ENCODE measurements at regions not wholly inside any gene's neighbourhood (a gene's known extent, or its start where the extent isn't known, plus 50 kb on each side); places are given as distances from the start of the nearest gene placed in this dataset.

DNA sequence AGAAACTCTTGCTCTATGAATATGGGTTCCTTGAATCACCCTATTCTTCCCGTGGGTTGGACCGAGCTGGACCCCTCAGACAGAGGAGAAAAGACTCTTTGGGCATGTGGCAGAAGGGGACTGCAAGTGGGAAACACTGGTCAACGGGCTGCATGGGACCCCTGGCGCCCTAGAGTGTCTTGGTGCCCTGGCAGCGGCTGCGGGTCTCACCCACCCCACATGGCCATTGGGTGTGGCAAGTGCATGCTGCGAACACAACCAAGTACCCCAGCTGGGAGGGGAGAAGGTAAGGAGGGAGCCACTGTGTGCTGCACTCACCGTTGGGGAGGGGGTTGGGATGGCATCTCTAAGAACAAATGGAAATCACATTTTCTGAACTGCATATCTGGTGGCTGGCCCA lies 438.8 kb upstream of the EYS start:
- Histone ChIP-seq H3K27me3 (replicated peaks in 1 of 4; ENCODE audit: control insufficient read depth in 3 of 4, extremely low read depth in 1 of 4, insufficient read depth in 3 of 4, low read length in 3 of 4) (no peaks in the 10 kb centered on the region), H4K8ac (ENCODE audit: extremely low read depth, insufficient read depth, low read length) (no peak overlapping the region), H4K91ac (replicated peaks; ENCODE audit: insufficient read length, low read length) (no peak overlapping the region), H3K79me2 (ENCODE audit: control insufficient read depth in 1 of 2, insufficient read depth in 2 of 2, low read length in 2 of 2) (no peaks in the 10 kb centered on the region), H3K14ac (ENCODE audit: insufficient read length) (no peak overlapping the region), H2BK20ac (ENCODE audit: low read length) (no peak overlapping the region), H3K4me1 (replicated peaks in 1 of 4; ENCODE audit: control insufficient read depth in 3 of 4, insufficient read depth in 4 of 4, low read length in 3 of 4) (no peaks in the 10 kb centered on the region), H3K36me3 (ENCODE audit: control insufficient read depth in 2 of 4, insufficient read depth in 4 of 4, low read length in 3 of 4) (no peaks in the 10 kb centered on the region), H2BK5ac (ENCODE audit: low read depth, low read length) (no peak overlapping the region), H2BK120ac (replicated peaks; ENCODE audit: low read depth, low read length) (no peak overlapping the region), H2BK12ac (ENCODE audit: low read depth, low read length) (no peak overlapping the region), H3K23me2 (ENCODE audit: low read depth, low read length) (no peaks in the 10 kb centered on the region), H4K20me1 (replicated peaks in 1 of 2; ENCODE audit: control insufficient read depth in 1 of 2, insufficient read depth in 2 of 2, low read length in 2 of 2) (no peaks in the 10 kb centered on the region), H2AK5ac (ENCODE audit: low read depth, low read length) (no peak overlapping the region), H3K56ac (replicated peaks; ENCODE audit: insufficient read length, low read depth, low read length) (no peak overlapping the region), H2BK15ac (ENCODE audit: low read length) (no peak overlapping the region), H3K23ac (ENCODE audit: insufficient read length) (no peak overlapping the region), H3K9me3 (ENCODE audit: insufficient read depth in 2 of 2, low read depth in 1 of 2, low read length in 1 of 2) (no peaks in the 10 kb centered on the region; a peak in 2 of 4 replicates), H3K79me1 (ENCODE audit: low read depth, low read length) (no peaks in the 10 kb centered on the region), H3K4me3 (ENCODE audit: extremely low read depth in 1 of 4, insufficient read depth in 2 of 4, low read depth in 3 of 4, low read length in 4 of 4) (no peak overlapping the region), H3K4ac (replicated peaks; ENCODE audit: insufficient read length, low read depth, low read length) (no peak overlapping the region), H3K18ac (ENCODE audit: extremely low read depth, low read length) (no peak overlapping the region), H3K9ac (replicated peaks in 1 of 4; ENCODE audit: extremely low read depth in 1 of 4, low read depth in 3 of 4, low read length in 3 of 4) (no peak overlapping the region), H3K27ac (ENCODE audit: low read depth, low read length) (no peak overlapping the region), H2AFZ (ENCODE audit: low read length) (no peak overlapping the region), H3K4me2 (ENCODE audit: insufficient read depth in 1 of 2, low read depth in 2 of 2, low read length in 2 of 2) (no peak overlapping the region), H4K5ac (ENCODE audit: insufficient read length, low read depth, low read length) (no peak overlapping the region)
- FAIRE-seq (no peak), DNase-seq (ENCODE audit: low read depth in 1 of 2, low spot score in 2 of 2) (no peak)
- WGBS, 2 experiments (ENCODE audit: extremely low coverage in 1 of 2, insufficient coverage in 1 of 2, insufficient read length in 1 of 2, insufficient replicate concordance in 2 of 2, low coverage in 1 of 2, low lambda C conversion rate in 2 of 2, missing lambda C conversion rate in 1 of 2), result 86% methylated on average over 8 of the region's 8 CpGs; no CpG with 5 or more reads in 1 of the 2 experiments
- POLR2A ChIA-PET (ENCODE audit: partially characterized antibody), result no interaction called here
- CTCF ChIA-PET (ENCODE audit: partially characterized antibody), result no interaction called here
- no peak for TF ChIP-seq EGR1 (IDR thresholded peaks at IDR 0.05; ENCODE audit: borderline replicate concordance, low read depth, low read length)

Measured in H1 (cell line).